ENCODE measurements at regions not wholly inside any gene's neighbourhood (a gene's known extent, or its start where the extent isn't known, plus 50 kb on each side); places are given as distances from the start of the nearest gene placed in this dataset.

GRCh38 chr5:5593391-5593790 lies 170.9 kb downstream of the ICE1 start:
- Histone ChIP-seq H4K20me1 (ENCODE audit: control insufficient read depth, extremely low read depth, insufficient read depth, low read length) (no peaks in the 10 kb centered on the region), H3K9ac (ENCODE audit: control insufficient read depth, extremely low read depth, insufficient read depth, low read length) (no peak overlapping the region), H3K36me3 (ENCODE audit: control insufficient read depth in 2 of 2, extremely low read depth in 1 of 2, insufficient read depth in 2 of 2, low read length in 2 of 2) (no peaks in the 10 kb centered on the region), H3K4me2 (ENCODE audit: control insufficient read depth, extremely low read depth, insufficient read depth, low read depth, low read length) (no peak overlapping the region), H3K4me3 (ENCODE audit: control insufficient read depth in 2 of 3, extremely low read depth in 1 of 3, insufficient read depth in 2 of 3, low read depth in 1 of 3, low read length in 3 of 3) (no peak overlapping the region), H3K27me3 (ENCODE audit: control insufficient read depth, extremely low read depth, insufficient read depth, low read length) (no peaks in the 10 kb centered on the region), H3K4me1 (ENCODE audit: control insufficient read depth, extremely low read depth, insufficient read depth, low read length) (no peaks in the 10 kb centered on the region), H3K79me2 (ENCODE audit: control insufficient read depth, insufficient read depth, low read length) (no peaks in the 10 kb centered on the region), H2AFZ (ENCODE audit: control insufficient read depth, low read length) (no peak overlapping the region), H3K27ac (ENCODE audit: control insufficient read depth, insufficient read depth, low read length) (no peak overlapping the region), H3K9me1 (ENCODE audit: control insufficient read depth, extremely low read depth, insufficient read depth, low read length) (no peaks in the 10 kb centered on the region), H3K9me3 (ENCODE audit: control insufficient read depth, low read depth, low read length) (peaks cover 4% of the 10 kb centered on the region)
- DNase-seq (ENCODE audit: low read depth, low spot score) (no peak), FAIRE-seq (no peak)
- dilution Hi-C loops (cut with MboI; ENCODE audit: extremely low pct_ligation_motif_present, low sequenced_read_pairs), result no loop called here
- TF ChIP-seq CTCF (optimal IDR thresholded peaks at IDR 0.05 in 1 of 3, IDR thresholded peaks at IDR 0.05 in 1 of 3, conservative IDR thresholded peaks at IDR 0.05 in 1 of 3; ENCODE audit: extremely low read depth in 1 of 3, insufficient read depth in 2 of 3, low read length in 3 of 3) (no peak), EZH2 (IDR thresholded peaks at IDR 0.05; ENCODE audit: low read length) (no peak)

- Histone ChIP-seq H3K9me3 (ENCODE audit: control insufficient read depth, low read depth, low read length) (peaks cover 5% of the 10 kb centered on the region), H3K4me2 (ENCODE audit: control insufficient read depth, extremely low read depth, insufficient read depth, low read depth, low read length) (no peak overlapping the region), H3K36me3 (ENCODE audit: control insufficient read depth in 2 of 2, extremely low read depth in 1 of 2, insufficient read depth in 2 of 2, low read length in 2 of 2) (no peaks in the 10 kb centered on the region), H3K4me1 (ENCODE audit: control insufficient read depth, extremely low read depth, insufficient read depth, low read length) (no peaks in the 10 kb centered on the region), H4K20me1 (ENCODE audit: control insufficient read depth, extremely low read depth, insufficient read depth, low read length) (no peaks in the 10 kb centered on the region), H3K4me3 (ENCODE audit: control insufficient read depth in 2 of 3, extremely low read depth in 1 of 3, insufficient read depth in 2 of 3, low read depth in 1 of 3, low read length in 3 of 3) (no peak overlapping the region), H3K27me3 (ENCODE audit: control insufficient read depth, extremely low read depth, insufficient read depth, low read length) (no peaks in the 10 kb centered on the region), H3K27ac (ENCODE audit: control insufficient read depth, insufficient read depth, low read length) (no peak overlapping the region), H3K9ac (ENCODE audit: control insufficient read depth, extremely low read depth, insufficient read depth, low read length) (no peak overlapping the region), H3K9me1 (ENCODE audit: control insufficient read depth, extremely low read depth, insufficient read depth, low read length) (no peaks in the 10 kb centered on the region), H3K79me2 (ENCODE audit: control insufficient read depth, insufficient read depth, low read length) (no peaks in the 10 kb centered on the region), H2AFZ (ENCODE audit: control insufficient read depth, low read length) (no peak overlapping the region)
- FAIRE-seq (no peak), DNase-seq (ENCODE audit: low read depth, low spot score) (no peak)
- dilution Hi-C loops (cut with MboI; ENCODE audit: extremely low pct_ligation_motif_present, low sequenced_read_pairs), result no loop called here
- no peak for TF ChIP-seq EZH2 (IDR thresholded peaks at IDR 0.05; ENCODE audit: low read length)
- no peak for TF ChIP-seq CTCF (optimal IDR thresholded peaks at IDR 0.05 in 1 of 3, IDR thresholded peaks at IDR 0.05 in 1 of 3, conservative IDR thresholded peaks at IDR 0.05 in 1 of 3; ENCODE audit: extremely low read depth in 1 of 3, insufficient read depth in 2 of 3, low read length in 3 of 3)
Observed at GRCh38 chr5:5592541-5592940, 170.1 kb downstream of the ICE1 start.

Data from keratinocyte (primary cell).